PC-9 (cell line): ENCODE measurements at regions not wholly inside any gene's neighbourhood (a gene's known extent, or its start where the extent isn't known, plus 50 kb on each side); places are given as distances from the start of the nearest gene placed in this dataset.

ENCODE experiments used
- BruUV-seq: library from RNA; stranded (reverse); fragments of 400-500 nt; replicated peaks from 2 replicates; lab custom pipeline; 2021; lab: Mats Ljungman, UMichigan
- CTCF ChIA-PET: fragments of 300-600 bp; sonication (Branson Sonifier 250); formaldehyde crosslinking; loops from one replicate; lab custom pipeline; 2022; ENCODE audit warnings: antibody characterized with exemption; lab: Charles Lee
- POLR2A ChIA-PET: fragments of 300-600 bp; sonication (Branson Sonifier 250); formaldehyde crosslinking; loops from one replicate; lab custom pipeline; 2022; ENCODE audit warnings: antibody characterized with exemption; ENCODE audit not compliant: unreplicated experiment; lab: Charles Lee
- DNase-seq, 2 experiments: peaks; one replicate each; pipeline versions ENCODE4 v3.0.0 to v3.0.0-alpha.2; 2015 to 2022; ENCODE audit warnings: mixed read lengths in 1 of 2
- H2AFZ ChIP-seq: fragments of 200-600 bp; sonication (generic); 2 replicates; pipeline ENCODE4 v1.8.1; 2017; ENCODE audit warnings: antibody characterized with exemption
- H3F3A ChIP-seq: fragments of 200-600 bp; sonication (generic); 2 replicates; pipeline ENCODE4 v1.8.1; 2017; ENCODE audit warnings: antibody characterized with exemption, mild to moderate bottlenecking, low read depth; ENCODE audit not compliant: insufficient read depth
- H3K27ac ChIP-seq: fragments of 200-600 bp; sonication (generic); 2 replicates; pipeline ENCODE4 v1.6.1; 2016; ENCODE audit warnings: mixed run types
- H3K27me3 ChIP-seq: fragments of 200-600 bp; sonication (generic); 2 replicates; pipeline ENCODE4 v1.6.1; 2016; ENCODE audit warnings: low read depth, mixed run types; ENCODE audit not compliant: insufficient read depth
- H3K36me3 ChIP-seq: fragments of 200-600 bp; sonication (generic); 2 replicates; pipeline ENCODE4 v1.6.1; 2016; ENCODE audit warnings: low read depth, mixed run types
- H3K4me1 ChIP-seq: fragments of 200-600 bp; sonication (generic); replicated peaks from 2 replicates; pipeline ENCODE4 v1.6.1; 2016; ENCODE audit warnings: mixed run types; ENCODE audit not compliant: insufficient read depth
- H3K4me2 ChIP-seq: fragments of 200-600 bp; sonication (generic); 2 replicates; pipeline ENCODE4 v1.6.1; 2017; ENCODE audit warnings: mixed run types
- H3K4me3 ChIP-seq: fragments of 200-600 bp; sonication (generic); 2 replicates; pipeline ENCODE4 v1.6.1; 2016; ENCODE audit warnings: mixed run types
- H3K79me2 ChIP-seq: fragments of 200-600 bp; sonication (generic); 2 replicates; pipeline ENCODE4 v1.6.1; 2017; ENCODE audit warnings: low read depth, mixed run types
- H3K9me2 ChIP-seq: fragments of 200-600 bp; sonication (generic); 2 replicates; pipeline ENCODE4 v1.8.1; 2017; ENCODE audit warnings: mild to moderate bottlenecking; ENCODE audit not compliant: insufficient read depth
- H3K9me3 ChIP-seq: fragments of 200-600 bp; sonication (generic); 2 replicates; pipeline ENCODE4 v1.8.1; 2016; ENCODE audit warnings: low read depth; ENCODE audit not compliant: insufficient read depth
- H4K20me1 ChIP-seq: fragments of 200-600 bp; sonication (generic); 2 replicates; pipeline ENCODE4 v1.8.1; 2017; ENCODE audit not compliant: insufficient read depth
- EZH2 ChIP-seq: fragments of 200-600 bp; sonication (generic); IDR thresholded peaks from 2 replicates; pipeline ENCODE4 v1.8.0; 2017; ENCODE audit warnings: antibody characterized with exemption, low read depth
- intact Hi-C: fragments of 100-400 bp; cut with micrococcal nuclease; formaldehyde crosslinking; loops from one replicate; pipeline ENCODE4 v1.10.0; 2022; ENCODE audit not compliant: unreplicated experiment
- TF ChIP-seq, protein P1 (sequence below): fragments of 200-600 bp; sonication (generic); conservative IDR thresholded peaks from 2 replicates; pipeline ENCODE4 v1.6.1; 2017; ENCODE audit warnings: mixed run types, antibody characterized with exemption, mild to moderate bottlenecking, moderate library complexity

DNA sequence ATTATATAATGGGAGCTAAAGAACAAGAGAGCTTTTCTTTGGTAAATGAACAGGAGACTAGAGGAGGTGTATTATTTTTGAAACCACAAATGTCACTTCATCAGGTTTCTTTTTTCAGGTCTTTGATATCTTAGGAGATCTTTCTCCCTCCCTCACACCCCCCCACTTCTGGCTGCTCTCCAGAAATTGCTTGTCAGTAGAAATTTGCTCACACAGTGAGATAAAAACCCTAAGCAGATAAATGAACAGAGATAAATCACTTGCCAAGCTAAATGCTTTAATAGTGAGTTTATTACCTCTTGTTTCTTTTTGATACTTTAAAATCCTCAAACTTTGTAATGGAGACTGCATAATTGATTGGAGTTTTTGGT is 421.2 kb upstream of the TENM3 start:
- no peak overlapping the region for H3K4me2 ChIP-seq
- H3K4me1 ChIP-seq = no peaks in the 10 kb centered on the region
- no peak for DNase-seq
- H3K27me3 ChIP-seq = no peaks in the 10 kb centered on the region; the same call in 1 of the 2 replicates
- H4K20me1 ChIP-seq = no peaks in the 10 kb centered on the region
- no peaks in the 10 kb centered on the region for H3K79me2 ChIP-seq
- intact Hi-C loops = no loop called here
- no peak for TF ChIP-seq EZH2
- TF ChIP-seq, protein P1, sequence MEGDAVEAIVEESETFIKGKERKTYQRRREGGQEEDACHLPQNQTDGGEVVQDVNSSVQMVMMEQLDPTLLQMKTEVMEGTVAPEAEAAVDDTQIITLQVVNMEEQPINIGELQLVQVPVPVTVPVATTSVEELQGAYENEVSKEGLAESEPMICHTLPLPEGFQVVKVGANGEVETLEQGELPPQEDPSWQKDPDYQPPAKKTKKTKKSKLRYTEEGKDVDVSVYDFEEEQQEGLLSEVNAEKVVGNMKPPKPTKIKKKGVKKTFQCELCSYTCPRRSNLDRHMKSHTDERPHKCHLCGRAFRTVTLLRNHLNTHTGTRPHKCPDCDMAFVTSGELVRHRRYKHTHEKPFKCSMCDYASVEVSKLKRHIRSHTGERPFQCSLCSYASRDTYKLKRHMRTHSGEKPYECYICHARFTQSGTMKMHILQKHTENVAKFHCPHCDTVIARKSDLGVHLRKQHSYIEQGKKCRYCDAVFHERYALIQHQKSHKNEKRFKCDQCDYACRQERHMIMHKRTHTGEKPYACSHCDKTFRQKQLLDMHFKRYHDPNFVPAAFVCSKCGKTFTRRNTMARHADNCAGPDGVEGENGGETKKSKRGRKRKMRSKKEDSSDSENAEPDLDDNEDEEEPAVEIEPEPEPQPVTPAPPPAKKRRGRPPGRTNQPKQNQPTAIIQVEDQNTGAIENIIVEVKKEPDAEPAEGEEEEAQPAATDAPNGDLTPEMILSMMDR = no peak
- no peaks in the 10 kb centered on the region for H3F3A ChIP-seq
- ChIA-PET CTCF (no interaction called here), POLR2A (no interaction called here)
- BruUV-seq = no TSS peak
- H3K36me3 ChIP-seq = no peaks in the 10 kb centered on the region
- no peak overlapping the region for H3K4me3 ChIP-seq
- no peaks in the 10 kb centered on the region for H3K9me2 ChIP-seq
- H2AFZ ChIP-seq = no peak overlapping the region
- no peaks in the 10 kb centered on the region for H3K9me3 ChIP-seq
- H3K27ac ChIP-seq = no peak overlapping the region

GRCh38 chr4:181823183-181823582 is 420.0 kb upstream of the TENM3 start:
- CTCF ChIA-PET = no interaction called here
- no peak overlapping the region for H3K4me2 ChIP-seq
- no peaks in the 10 kb centered on the region for H3K36me3 ChIP-seq
- H3K4me3 ChIP-seq = no peak overlapping the region
- no TSS peak for BruUV-seq
- H3K4me1 ChIP-seq = no peaks in the 10 kb centered on the region
- H3K79me2 ChIP-seq = no peaks in the 10 kb centered on the region
- no peaks in the 10 kb centered on the region for H3K9me3 ChIP-seq
- no peaks in the 10 kb centered on the region for H3F3A ChIP-seq
- H3K27me3 ChIP-seq = no peaks in the 10 kb centered on the region; the same call in 1 of the 2 replicates
- TF ChIP-seq, protein P1 = no peak
- no peak for TF ChIP-seq EZH2
- H3K9me2 ChIP-seq = no peaks in the 10 kb centered on the region
- H2AFZ ChIP-seq = no peak overlapping the region
- POLR2A ChIA-PET = no interaction called here
- no peak overlapping the region for H3K27ac ChIP-seq
- no peaks in the 10 kb centered on the region for H4K20me1 ChIP-seq
- intact Hi-C loops = no loop called here
- no peak for DNase-seq

DNA sequence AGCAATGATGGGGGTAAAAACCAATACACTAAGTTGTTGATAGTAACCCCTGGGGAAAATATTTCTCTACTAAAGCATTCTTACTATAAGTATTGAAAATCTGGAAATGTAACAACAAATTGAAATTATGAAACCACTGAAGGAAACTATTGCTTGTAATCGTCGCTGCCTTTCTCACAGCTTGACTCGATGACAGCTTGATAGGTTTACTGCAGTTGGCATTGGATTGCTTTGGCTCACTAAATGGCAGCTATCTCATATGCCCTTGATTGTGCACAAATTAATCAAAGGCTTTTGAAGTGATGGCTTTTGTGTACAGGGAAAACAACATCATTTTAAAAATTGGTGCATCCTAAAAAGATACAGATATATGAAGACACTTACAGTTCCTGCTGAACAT is 419.6 kb upstream of the TENM3 start:
- H3K79me2 ChIP-seq = no peaks in the 10 kb centered on the region
- no peak overlapping the region for H3K4me2 ChIP-seq
- H2AFZ ChIP-seq = no peak overlapping the region
- intact Hi-C loops = no loop called here
- H4K20me1 ChIP-seq = no peaks in the 10 kb centered on the region
- no peaks in the 10 kb centered on the region for H3K9me2 ChIP-seq
- no peaks in the 10 kb centered on the region for H3K4me1 ChIP-seq
- H3K27me3 ChIP-seq = no peaks in the 10 kb centered on the region; the same call in 1 of the 2 replicates
- no peaks in the 10 kb centered on the region for H3K36me3 ChIP-seq
- no peaks in the 10 kb centered on the region for H3K9me3 ChIP-seq
- POLR2A ChIA-PET = no interaction called here
- CTCF ChIA-PET = no interaction called here
- DNase-seq = no peak
- BruUV-seq = no TSS peak
- H3K27ac ChIP-seq = no peak overlapping the region
- TF ChIP-seq, protein P1 = no peak
- no peak for TF ChIP-seq EZH2
- no peaks in the 10 kb centered on the region for H3F3A ChIP-seq
- H3K4me3 ChIP-seq = no peak overlapping the region
